Astrocyte of the spinal cord (primary cell): ENCODE measurements at regions not wholly inside any gene's neighbourhood (a gene's known extent, or its start where the extent isn't known, plus 50 kb on each side); places are given as distances from the start of the nearest gene placed in this dataset.

Experiments
- DNase-seq: peaks from one replicate; pipeline ENCODE4 v3.0.0; 2011; ENCODE audit warnings: low read depth, low spot score
- H3K4me3 ChIP-seq: 2 replicates; pipeline ENCODE4 v1.5.1; 2011; ENCODE audit warnings: low read depth, mild to moderate bottlenecking, low read length, moderate library complexity
- CTCF ChIP-seq: IDR thresholded peaks from 2 replicates; pipeline ENCODE4 v1.5.1; 2012; ENCODE audit warnings: low read depth, mild to moderate bottlenecking, low read length, inconsistent platforms
- in situ Hi-C: cut with HindIII; loops from 2 replicates; pipeline ENCODE4 v1.10.0; 2017; ENCODE audit warnings: low sequenced_read_pairs

GRCh38 chr7:136348542-136349192, 371.5 kb upstream of the MTPN start:
- DNase-seq = no peak
- no peak for TF ChIP-seq CTCF
- in situ Hi-C loops = no loop called here
- no peak overlapping the region for H3K4me3 ChIP-seq

- DNase-seq = no peak
- no peak overlapping the region for H3K4me3 ChIP-seq
- in situ Hi-C loops = no loop called here
- no peak for TF ChIP-seq CTCF
Observed at GRCh38 chr7:136348142-136348541, 371.0 kb upstream of the MTPN start.

- TF ChIP-seq CTCF = no peak
- in situ Hi-C loops = no loop called here
- DNase-seq = no peak
- H3K4me3 ChIP-seq = no peak overlapping the region
Observed at GRCh38 chr7:136347488-136347887, 370.3 kb upstream of the MTPN start.

- no peak for DNase-seq
- no peak overlapping the region for H3K4me3 ChIP-seq
- TF ChIP-seq CTCF = no peak
- in situ Hi-C loops = no loop called here
Observed at GRCh38 chr7:136342251-136342650, 365.1 kb upstream of the MTPN start.

- in situ Hi-C loops = no loop called here
Observed at GRCh38 chr7:136339464-136339863, 362.3 kb upstream of the MTPN start.

GRCh38 chr7:136336932-136337331, 359.8 kb upstream of the MTPN start:
- in situ Hi-C loops = no loop called here
- no peak for TF ChIP-seq CTCF
- DNase-seq = no peak
- H3K4me3 ChIP-seq = no peak overlapping the region

More at GRCh38 chr7:136339464-136339863, 362.3 kb upstream of the MTPN start:
- TF ChIP-seq CTCF = no peak
- H3K4me3 ChIP-seq = no peak overlapping the region
- DNase-seq = peak; percentile 5
